ENCODE measurements at regions not wholly inside any gene's neighbourhood (a gene's known extent, or its start where the extent isn't known, plus 50 kb on each side); places are given as distances from the start of the nearest gene placed in this dataset.
"Not testable (repeated sequence)": the region's sequence is repeated elsewhere in the genome, so short reads cannot be mapped to it uniquely, and the experiment has no call there.

DNA sequence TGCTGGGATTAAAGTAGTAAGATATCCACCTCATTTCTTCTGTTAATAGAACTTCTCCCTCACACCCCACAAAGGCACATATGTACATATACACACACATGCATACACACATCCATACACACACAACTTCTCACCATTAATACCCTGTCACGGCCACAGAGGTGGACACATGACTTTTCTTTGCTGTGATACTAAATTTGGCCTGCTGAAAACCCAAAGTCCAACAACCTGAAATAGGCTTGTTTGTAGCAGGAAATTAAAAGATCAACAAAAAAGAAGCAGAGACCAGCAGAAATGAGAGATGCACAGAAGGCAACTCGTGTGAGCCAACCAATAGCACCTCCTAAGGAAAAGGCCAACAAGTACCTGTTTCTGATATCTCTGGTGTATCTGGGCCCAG lies 128.7 kb upstream of the PCGF5 start:
- DNase-seq, result no peak

DNA sequence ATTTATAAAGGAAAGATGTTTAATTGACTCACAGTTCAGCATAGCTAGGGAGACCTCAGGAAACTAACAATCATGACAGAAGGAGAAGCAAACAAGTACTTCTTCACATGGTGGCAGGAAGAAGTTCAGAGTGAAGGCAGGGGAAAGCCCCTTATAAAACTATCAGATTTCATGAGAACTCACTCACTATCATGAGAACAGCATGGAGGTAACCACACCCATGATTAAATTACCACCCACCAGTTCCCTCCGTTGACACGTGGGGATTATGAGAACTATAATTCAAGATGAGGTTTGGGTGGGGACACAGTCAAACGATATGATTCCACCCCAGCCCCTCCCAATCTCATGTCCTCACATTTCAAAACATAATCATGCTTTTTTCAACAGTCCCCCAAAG lies 124.2 kb upstream of the PCGF5 start:
- no peak for DNase-seq

DNA sequence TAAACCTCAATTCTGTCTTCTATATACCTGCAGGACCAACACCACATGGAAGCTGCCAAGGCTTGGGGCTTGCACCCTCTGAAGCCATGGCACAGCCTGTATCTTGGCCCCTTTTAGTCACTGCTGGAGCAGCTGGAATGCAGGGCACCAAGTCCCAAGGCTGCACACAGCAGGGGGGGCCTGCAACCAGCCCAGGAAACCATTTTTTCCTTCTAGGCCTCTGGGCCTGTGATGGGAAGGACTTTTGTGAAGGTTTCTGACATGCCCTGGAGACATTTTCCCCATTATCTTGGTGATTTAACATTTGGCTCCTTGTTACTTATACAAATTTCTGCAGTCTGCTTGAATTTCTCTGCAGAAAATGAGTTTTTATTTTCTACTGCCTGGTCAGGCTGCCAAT lies 123.2 kb upstream of the PCGF5 start:
- no peak for DNase-seq

DNA sequence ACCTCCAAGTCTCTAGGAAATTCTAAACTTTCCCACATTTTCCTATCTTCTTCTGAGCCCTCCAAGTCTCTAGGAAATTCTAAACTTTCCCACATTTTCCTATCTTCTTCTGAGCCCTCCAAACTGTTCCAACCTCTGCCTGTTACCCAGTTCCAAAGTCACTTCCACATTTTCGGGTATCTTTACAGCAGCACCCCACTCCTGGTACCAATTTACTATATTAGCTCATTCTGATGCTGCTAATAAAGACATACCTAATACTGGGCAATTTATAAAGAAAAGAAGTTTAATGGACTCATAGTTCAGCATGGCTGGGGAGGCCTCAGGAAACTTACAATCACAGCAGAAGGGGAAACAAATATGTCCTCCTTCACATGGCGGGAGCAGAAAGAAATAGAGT lies 122.4 kb upstream of the PCGF5 start:
- DNase-seq, result not testable (repeated sequence)

DNA sequence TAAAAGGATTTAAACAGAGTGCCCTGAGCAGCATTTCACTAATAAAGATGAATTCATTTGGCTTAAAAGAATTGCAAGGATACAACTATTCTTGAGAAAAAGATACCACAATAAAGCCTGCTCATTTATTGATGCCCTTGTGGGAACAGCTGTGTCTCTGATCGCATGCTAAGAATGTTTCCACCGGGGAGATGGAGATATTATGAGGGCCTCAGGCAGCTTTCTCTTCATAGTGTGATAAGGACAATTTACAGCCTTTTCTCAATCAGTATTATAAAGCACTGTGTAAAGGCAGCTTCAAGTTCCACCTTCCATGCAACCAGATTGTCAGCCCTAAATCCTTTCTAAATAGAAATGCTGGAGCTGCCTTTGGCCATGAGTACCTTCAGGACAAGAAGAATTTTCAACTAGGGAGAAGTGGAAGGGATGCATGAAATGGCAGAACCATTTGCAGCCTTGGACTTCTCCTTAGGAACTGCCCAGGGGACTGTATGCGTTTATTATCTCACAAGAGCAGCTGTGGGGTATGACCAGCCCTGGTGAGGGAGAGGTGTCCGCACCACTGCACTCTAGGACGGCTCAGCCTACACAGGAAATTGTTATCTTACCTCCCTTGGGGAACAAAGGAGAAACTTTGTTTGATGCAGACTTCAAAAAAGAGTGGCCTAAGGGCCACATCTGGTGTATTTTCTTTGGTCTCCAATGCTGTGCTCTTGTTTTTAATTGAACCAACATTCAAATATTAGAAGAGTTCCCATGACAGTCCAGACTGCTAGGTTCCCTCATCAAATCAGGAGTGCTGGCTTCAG lies 116.9 kb upstream of the PCGF5 start:
- DNase-seq, result no peak

DNA sequence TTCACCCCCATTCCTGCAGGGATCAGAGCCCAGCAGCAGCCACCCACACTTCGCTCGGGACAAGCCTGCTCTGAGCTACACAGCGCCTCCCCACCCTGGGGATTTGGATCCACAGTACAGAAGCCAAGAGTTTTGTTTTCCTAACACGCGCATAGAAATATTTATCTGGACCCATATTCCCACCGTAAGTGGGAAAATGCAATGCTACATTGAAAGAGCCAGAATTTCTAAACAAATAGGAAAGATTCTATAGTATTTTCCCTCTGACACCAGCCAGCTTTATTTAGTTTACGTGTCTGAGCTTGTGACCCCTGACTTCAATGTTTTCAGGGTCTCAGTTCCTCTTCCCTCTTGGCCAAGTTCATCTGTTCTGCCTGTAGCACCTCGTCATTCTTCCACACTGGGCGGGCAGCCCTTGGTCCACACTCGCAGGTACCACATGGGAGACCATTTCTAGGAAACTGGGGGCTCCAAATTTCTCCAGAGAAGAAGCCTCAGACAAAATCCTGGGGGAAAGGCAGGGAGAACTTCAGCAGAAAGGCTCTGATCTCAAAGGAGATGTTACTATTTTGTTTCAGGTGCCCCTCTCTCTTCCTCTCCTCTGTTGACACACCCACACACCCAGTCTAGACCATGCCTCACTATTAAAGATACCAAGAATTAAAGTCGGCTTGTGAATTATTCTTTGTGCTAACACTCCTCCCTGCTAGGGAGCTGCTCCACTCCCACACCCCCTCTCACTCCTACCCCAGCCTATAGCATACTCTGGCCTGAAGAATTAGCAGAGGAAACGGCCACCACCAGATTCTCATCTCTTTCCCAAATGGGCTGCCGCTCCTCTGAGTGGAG lies 116.0 kb upstream of the PCGF5 start:
- DNase-seq, result no peak

DNA sequence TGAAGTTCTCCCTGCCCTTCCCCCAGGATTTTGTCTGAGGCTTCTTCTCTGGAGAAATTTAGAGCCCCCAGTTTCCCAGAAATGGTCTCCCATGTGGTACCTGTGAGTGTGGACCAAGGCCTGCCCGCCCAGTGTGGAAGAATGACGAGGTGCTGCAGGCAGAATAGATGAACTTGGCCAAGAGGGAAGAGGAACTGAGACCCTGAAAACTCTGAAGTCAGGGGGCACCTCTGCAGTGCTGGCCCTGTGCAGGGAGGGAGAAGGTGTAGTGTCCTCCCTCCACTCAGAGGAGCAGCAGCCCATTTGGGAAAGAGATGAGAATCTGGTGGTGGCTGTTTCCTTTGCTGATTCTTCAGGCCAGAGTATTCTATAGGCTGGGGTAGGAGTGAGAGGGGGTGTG lies 115.2 kb upstream of the PCGF5 start:
- DNase-seq, result no peak

DNA sequence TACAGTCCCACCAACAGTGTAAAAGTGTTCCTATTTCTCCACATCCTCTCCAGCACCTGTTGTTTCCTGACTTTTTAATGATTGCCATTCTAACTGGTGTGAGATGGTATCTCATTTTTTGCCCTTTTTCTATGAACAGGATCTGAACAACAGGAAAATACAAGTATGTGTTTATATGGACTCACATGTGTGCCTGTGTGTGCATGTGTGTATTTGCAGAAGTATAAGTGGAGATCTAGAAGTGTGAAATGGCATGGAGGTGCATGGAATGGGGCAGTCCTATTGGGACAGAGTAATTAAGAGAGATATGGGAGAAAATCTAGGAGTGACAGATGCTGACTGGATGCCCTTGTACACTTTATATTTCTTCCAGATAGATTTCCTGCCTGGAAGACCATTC lies 111.6 kb upstream of the PCGF5 start:
- no peak for DNase-seq

DNA sequence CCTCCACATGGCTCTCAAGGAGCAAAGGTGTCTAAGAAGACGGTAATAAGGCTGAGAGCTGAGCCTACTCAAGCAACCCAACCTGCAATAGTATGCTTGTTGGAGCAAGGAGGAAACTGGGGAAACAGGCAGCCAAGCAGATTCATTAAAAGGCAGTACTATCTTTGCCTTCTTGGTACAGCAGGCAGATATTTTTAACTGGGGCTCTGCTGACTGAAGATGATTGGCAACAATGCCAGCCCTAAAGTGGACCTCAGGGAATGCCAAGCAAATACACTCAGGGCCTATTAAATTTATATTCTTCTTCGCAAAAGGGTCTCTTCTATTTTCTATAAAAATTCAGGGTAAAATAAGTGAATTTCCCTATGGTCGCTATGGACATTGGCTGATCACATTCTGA lies 109.4 kb upstream of the PCGF5 start:
- DNase-seq, result no peak

DNA sequence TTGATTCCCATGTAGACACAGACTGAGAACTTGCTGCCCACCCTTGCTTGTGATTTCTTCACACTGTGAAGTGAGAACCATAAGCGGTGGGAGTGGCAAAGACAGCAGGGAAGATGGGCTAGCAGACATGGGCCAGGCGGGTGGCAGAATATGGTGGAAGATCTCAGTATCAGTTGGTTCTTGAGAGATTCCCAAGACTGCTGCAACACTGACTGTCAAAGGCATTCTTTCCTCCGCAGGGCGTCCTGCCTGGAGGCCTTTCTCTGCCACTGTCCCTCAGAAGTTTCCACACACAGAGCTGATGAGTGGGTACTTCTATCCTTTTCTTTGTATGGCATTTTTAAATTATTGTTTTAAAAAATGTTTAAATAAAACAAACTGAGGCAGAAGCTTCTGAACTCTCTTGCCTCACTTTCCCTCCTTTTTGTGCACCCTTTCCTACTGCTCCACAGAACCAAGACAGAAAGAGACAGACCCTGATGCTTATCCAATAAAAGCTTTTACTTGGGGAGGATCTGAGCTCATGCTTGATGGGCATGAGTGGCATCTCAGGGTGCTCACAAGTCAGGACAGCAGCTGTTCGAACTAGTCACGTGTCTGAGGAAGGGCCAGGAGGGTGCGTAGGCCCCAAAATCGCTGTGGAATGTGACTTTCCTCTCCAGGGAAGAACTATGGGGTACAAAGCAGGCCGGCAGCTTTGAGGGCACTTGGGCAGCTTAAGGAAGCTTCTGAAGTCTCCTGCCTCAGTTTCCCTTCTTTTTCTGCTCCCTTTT lies 104.7 kb upstream of the PCGF5 start:
- DNase-seq, result no peak

DNA sequence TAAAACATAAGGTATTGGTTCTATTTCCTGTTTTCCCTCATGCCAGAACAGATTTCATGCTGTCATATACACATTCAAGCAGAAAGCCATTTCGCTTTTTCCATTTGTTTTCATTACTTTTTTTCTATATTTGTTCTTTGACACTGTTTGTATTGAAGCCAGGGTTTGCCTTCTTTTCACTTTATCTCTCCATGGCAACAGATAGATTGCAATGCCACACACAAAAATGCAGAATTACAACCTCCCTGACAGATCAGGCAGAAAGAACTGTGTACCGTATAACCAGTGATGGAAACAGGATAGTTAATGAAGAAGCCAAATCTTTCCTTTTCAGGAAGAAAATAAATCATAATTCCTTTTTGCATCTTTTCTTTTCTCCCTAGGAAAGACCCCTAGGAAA lies 103.0 kb upstream of the PCGF5 start:
- no peak for DNase-seq

DNA sequence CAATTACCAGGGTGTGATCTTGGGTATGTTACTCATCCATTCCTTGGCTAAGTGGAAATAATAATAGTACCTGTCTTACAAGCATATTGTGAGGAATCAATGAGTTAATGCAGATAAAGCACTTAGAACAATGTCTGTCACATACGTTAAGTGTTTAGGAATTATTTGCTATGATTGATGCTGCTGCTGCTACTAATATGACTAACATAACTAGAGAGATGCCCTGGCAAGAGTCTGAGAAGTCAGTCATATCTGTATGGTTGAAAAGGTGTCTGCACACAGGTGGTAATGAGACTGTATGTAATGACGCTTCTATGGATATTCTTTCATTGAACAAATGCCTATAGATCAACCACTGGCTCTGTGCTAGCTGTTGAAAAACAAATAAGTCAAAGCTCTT lies 100.1 kb upstream of the PCGF5 start:
- DNase-seq, result no peak

DNA sequence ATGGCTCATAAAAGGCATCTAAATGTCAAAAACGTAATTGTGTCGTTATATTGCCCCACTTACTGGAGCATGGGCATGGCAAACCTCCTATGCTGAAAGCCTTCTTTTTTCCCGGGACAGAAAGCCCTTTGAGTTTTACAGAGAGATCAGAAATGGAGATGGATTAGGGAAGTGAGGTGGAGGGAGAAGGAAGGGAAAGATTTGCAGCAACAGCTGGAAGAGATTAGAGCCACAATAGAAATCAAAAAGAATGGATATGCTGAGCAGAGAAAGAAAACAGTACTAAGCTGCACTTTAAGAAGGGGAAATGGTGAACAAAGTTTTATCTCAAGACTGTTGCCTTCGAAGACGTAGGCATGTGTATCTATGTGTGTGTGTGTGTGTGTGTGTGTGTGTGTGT lies 97.2 kb upstream of the PCGF5 start:
- no peak for DNase-seq

DNA sequence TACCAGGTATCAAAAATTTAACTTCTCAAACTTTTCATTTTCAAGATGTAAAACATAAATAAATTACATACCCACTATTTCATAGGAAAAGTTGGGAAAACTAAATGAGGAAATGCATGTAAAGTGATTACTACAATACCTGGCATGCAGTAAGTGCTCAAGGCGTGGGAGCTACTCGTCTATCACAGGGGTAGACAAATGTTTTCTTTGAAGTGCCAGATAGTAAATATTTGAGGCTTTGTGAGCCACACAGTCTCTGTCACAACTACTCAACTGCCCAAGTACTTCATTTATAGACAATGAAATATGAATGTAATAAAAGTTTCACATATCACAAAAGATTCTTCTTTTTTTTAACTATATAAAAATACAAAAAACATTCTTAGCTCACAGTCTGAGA lies 96.4 kb upstream of the PCGF5 start:
- no peak for DNase-seq

DNA sequence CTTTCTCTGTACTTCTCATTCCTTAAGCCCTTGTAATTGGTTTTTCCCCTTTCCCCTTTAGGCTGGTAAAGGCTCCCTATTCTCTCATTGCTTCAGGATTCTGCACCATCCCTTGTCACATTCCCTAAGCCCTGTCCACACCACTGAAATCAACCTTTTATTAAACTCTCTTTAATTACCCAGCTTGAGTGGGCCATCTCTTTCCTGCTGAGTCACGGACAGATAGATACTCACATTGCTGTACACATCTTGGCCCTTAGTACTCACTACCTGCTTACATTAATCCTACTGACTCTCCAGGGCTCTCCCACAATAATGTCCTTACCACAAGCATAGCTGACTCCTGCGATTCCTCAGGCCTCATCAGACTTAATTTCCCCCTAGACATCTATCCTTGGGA lies 94.0 kb upstream of the PCGF5 start:
- no peak for DNase-seq

DNA sequence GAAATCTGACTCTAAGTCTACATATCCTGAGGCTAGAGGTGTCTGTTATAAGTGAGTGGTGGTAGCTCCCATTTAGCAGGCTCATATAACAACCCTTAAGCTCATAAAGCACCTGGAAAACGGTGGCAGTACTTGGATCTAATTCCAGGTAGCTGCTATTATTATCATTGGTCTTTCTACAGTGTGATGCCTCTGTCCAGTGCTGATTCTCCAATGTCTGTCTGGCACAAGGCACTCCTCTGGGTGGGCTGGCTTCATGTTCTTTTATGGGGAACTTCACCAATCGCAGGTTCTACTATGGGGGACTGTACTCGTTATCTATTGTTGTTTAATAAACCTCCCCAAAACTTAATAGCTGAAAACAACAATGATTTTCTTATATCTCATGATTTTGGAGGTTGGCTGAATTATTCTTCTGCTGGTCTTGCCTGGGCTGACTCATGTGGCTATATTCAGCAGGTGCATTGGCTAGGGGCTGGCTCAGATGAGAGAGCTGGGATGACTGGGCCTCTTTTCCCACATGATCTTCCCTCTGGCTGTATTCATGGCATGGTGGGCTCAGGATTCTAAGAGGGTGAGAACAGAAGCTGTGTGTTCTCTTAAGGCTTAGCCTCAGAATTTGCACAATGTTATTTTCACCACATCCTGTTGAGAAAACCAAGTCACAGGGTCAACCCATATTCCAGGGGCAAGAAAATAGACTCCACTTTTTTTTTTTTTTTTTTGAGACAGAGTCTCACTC lies 93.0 kb upstream of the PCGF5 start:
- no peak for DNase-seq

DNA sequence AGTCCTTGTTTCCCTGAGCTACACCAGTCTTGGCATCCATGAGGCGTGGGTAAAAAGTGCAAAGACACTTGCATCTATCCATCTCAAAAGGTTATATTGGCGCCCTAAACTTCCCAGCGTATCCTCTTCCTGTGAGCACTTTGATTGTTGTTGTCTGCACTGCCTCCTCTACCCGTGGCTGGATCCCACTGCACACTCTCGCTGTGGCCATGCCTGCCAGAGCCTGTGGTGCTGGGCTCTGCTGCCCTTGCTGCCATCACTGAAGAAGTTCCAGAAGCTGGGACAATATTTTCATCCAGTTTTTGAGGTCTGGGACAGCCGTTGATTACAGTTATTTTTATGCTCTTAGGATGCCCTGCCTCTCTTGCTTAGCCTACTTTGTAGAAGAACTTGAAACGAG lies 85.3 kb upstream of the PCGF5 start:
- no peak for DNase-seq

DNA sequence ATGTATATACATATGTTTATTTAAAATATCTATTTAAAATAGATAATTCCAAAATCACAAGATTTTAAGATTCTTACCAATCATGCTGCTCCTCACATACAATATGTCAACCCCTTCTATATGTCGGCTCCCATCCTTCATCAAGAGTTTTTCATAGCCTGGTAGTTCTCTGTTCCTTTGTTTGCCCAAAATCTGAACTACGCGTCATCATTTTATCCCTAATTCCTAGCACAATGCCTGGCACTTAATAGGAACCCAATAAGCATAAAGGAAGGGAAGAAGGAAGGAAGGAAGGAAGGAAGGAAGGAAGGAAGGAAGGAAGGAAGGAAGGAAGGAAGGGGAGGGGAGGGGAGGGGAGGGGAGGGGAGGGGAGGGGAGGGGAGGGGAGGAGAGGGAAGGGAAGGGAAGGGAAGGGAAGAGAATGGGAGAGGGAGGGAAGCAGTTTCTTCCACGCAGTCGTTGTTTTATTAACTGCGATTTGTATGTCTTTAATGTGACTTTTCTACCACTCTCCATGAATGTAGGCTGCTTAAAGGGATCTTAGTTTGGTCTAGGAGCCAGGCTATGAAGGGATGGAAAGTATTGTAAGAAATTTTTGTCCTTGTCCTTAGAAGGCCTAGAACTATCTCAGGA lies 83.3 kb upstream of the PCGF5 start:
- DNase-seq, result no peak

DNA sequence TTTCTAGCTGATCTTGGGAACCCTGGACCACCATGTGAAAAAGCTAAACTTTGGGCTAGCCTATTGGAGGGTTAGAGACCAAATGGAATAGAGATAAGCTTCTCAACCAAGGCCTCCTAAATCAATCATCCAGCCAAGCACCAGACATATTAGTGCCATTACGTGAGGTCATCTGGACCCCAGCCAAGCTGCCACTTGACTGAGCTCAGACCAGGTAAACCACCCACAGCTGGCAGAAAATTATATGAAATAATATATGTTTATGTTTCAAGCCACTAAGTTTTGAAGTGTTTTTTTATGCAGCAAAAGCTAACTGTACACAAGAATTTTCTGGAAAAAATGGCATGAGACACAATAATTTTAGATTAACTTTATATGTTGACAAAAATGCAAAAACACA lies 82.6 kb upstream of the PCGF5 start:
- DNase-seq, result no peak

DNA sequence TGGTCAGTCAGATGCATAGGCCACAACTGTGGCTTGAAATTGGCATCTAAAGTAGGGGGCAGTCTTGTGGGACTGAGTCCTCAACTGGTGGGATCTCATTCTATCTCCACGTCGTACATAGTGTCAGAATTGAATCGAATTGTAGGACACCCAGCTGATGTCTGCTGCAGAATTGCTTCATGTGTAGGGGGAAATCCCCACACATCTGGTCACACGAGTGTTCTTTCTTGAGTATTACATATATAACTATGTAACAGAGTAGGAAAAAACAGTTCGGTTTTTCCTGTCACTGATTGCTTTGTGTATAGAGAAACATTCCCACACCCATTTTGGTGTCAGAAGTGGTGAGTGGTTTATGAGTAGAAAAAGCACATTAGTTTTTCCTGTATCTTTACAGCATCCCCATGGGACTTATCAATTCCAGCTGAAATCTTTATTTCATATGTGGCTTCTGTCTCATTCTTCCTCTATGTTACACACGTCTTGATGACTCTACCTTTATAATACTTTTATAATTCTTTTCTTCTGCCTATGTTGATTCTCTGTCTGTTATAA lies 79.4 kb upstream of the PCGF5 start:
- no peak for DNase-seq

DNA sequence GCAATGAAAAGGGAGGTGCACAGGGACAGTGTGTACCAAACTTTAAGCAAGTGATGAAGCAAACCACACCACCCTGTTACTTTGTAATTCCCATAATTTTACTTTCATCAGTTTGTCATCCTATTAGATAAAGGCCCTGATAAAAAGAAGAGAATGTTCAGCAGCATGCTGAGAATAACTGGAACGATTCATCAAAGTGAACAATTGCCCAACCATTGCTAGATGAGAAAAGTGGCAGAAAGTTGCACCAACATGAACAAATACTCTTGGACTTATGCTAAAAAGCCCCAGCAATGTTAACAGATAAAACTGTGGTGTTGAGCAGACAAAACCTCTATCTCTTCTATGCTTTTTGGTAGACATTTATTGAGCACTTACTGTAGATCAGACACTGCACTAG lies 75.5 kb upstream of the PCGF5 start:
- DNase-seq, result no peak

DNA sequence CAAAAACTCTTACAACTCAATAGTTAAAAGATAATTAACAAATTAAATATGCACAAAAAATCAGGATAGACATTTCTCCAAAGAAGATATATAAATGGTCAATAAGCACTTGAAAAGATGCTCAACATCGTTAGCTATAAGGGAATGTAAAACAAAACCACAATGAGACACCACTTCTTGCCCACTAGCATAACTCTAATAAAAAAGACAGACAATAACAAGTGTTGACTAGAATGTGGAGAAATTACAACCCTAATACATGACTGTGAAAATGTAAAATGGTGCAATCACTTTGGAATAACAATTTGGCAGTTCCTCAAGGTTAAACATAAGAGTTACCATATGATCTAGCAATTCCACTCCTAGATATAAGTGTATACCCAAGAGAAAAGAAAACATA lies 74.3 kb upstream of the PCGF5 start:
- no peak for DNase-seq
